ENCODE measurements at regions not wholly inside any gene's neighbourhood (a gene's known extent, or its start where the extent isn't known, plus 50 kb on each side); places are given as distances from the start of the nearest gene placed in this dataset.

- TF ChIP-seq PHF8 (CRISPR knock-in tag; IDR thresholded peaks at IDR 0.05) = no peak
- TF ChIP-seq, protein P1, sequence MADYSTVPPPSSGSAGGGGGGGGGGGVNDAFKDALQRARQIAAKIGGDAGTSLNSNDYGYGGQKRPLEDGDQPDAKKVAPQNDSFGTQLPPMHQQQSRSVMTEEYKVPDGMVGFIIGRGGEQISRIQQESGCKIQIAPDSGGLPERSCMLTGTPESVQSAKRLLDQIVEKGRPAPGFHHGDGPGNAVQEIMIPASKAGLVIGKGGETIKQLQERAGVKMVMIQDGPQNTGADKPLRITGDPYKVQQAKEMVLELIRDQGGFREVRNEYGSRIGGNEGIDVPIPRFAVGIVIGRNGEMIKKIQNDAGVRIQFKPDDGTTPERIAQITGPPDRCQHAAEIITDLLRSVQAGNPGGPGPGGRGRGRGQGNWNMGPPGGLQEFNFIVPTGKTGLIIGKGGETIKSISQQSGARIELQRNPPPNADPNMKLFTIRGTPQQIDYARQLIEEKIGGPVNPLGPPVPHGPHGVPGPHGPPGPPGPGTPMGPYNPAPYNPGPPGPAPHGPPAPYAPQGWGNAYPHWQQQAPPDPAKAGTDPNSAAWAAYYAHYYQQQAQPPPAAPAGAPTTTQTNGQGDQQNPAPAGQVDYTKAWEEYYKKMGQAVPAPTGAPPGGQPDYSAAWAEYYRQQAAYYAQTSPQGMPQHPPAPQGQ (CRISPR knock-in tag; IDR thresholded peaks at IDR 0.05; ENCODE audit: borderline replicate concordance) = no peak
- no peak for TF ChIP-seq JUN (CRISPR knock-in tag; IDR thresholded peaks at IDR 0.05)
- no peak for TF ChIP-seq ESRRA (CRISPR knock-in tag; IDR thresholded peaks at IDR 0.05; ENCODE audit: low read depth)
- no peak for TF ChIP-seq ZBTB3 (CRISPR knock-in tag; IDR thresholded peaks at IDR 0.05; ENCODE audit: borderline replicate concordance, low read depth)
- TF ChIP-seq BCL6 (CRISPR knock-in tag; IDR thresholded peaks at IDR 0.05) = peak; percentile 80
- TF ChIP-seq PAF1 (CRISPR knock-in tag; IDR thresholded peaks at IDR 0.05) = no peak
- TF ChIP-seq ZNF20 (CRISPR knock-in tag; IDR thresholded peaks at IDR 0.05) = no peak
- no peak for TF ChIP-seq NFIB (CRISPR knock-in tag; IDR thresholded peaks at IDR 0.05; ENCODE audit: borderline replicate concordance)
- TF ChIP-seq MIXL1 (CRISPR knock-in tag; IDR thresholded peaks at IDR 0.05) = peak; percentile 81
- TF ChIP-seq FOSL2 (CRISPR knock-in tag; IDR thresholded peaks at IDR 0.05) = peak; percentile 38; the same call in 1 of the 2 replicates
- TF ChIP-seq SKIL (CRISPR knock-in tag; IDR thresholded peaks at IDR 0.05; ENCODE audit: borderline replicate concordance) = no peak
- peak; percentile 62 for TF ChIP-seq SAP130 (CRISPR knock-in tag; IDR thresholded peaks at IDR 0.05; ENCODE audit: low read depth)
- no peak for TF ChIP-seq WIZ (CRISPR knock-in tag; IDR thresholded peaks at IDR 0.05)
- TF ChIP-seq ZNF607 (CRISPR knock-in tag; IDR thresholded peaks at IDR 0.05; ENCODE audit: borderline replicate concordance) = no peak
- no peak for TF ChIP-seq NFE2L1 (CRISPR knock-in tag; IDR thresholded peaks at IDR 0.05; ENCODE audit: borderline replicate concordance)
- TF ChIP-seq, protein P2, sequence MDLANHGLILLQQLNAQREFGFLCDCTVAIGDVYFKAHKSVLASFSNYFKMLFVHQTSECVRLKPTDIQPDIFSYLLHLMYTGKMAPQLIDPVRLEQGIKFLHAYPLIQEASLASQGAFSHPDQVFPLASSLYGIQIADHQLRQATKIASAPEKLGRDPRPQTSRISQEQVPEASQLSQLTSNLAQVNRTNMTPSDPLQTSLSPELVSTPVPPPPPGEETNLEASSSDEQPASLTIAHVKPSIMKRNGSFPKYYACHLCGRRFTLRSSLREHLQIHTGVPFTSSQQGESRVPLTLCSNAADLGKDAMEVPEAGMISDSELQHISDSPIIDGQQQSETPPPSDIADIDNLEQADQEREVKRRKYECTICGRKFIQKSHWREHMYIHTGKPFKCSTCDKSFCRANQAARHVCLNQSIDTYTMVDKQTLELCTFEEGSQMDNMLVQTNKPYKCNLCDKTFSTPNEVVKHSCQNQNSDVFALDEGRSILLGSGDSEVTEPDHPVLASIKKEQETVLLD (CRISPR knock-in tag; IDR thresholded peaks at IDR 0.05; ENCODE audit: low read depth) = no peak
- TF ChIP-seq MIER3 (CRISPR knock-in tag; IDR thresholded peaks at IDR 0.05; ENCODE audit: borderline replicate concordance) = peak; percentile 45; the same call in 1 of the 2 replicates
- peak; percentile 56; the same call in 1 of the 2 replicates for TF ChIP-seq NCOA2 (CRISPR knock-in tag; IDR thresholded peaks at IDR 0.05)
- no peak for TF ChIP-seq KLF6 (CRISPR knock-in tag; IDR thresholded peaks at IDR 0.05)
- TF ChIP-seq, protein P3, sequence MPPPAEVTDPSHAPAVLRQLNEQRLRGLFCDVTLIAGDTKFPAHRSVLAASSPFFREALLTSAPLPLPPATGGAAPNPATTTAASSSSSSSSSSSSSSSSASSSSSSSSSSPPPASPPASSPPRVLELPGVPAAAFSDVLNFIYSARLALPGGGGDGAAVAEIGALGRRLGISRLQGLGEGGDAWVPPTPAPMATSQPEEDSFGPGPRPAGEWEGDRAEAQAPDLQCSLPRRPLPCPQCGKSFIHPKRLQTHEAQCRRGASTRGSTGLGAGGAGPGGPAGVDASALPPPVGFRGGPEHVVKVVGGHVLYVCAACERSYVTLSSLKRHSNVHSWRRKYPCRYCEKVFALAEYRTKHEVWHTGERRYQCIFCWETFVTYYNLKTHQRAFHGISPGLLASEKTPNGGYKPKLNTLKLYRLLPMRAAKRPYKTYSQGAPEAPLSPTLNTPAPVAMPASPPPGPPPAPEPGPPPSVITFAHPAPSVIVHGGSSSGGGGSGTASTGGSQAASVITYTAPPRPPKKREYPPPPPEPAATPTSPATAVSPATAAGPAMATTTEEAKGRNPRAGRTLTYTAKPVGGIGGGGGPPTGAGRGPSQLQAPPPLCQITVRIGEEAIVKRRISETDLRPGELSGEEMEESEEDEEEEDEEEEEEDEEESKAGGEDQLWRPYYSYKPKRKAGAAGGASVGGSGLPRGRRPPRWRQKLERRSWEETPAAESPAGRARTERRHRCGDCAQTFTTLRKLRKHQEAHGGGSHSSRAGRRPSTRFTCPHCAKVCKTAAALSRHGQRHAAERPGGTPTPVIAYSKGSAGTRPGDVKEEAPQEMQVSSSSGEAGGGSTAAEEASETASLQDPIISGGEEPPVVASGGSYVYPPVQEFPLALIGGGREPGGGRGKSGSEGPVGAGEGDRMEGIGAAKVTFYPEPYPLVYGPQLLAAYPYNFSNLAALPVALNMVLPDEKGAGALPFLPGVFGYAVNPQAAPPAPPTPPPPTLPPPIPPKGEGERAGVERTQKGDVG (CRISPR knock-in tag; IDR thresholded peaks at IDR 0.05; ENCODE audit: borderline replicate concordance) = no peak
- TF ChIP-seq NR2F6 (IDR thresholded peaks at IDR 0.05) = no peak
- TF ChIP-seq NR2F6 (CRISPR knock-in tag; IDR thresholded peaks at IDR 0.05) = no peak
Observed at GRCh38 chr5:126363658-126364057, 59.6 kb upstream of the GRAMD2B start (continued).

All from HepG2 (cell line).